Loucy (cell line): ENCODE measurements at regions not wholly inside any gene's neighbourhood (a gene's known extent, or its start where the extent isn't known, plus 50 kb on each side); places are given as distances from the start of the nearest gene placed in this dataset.

Experiments
- H2AFZ ChIP-seq: fragments of 200-600 bp; sonication (generic); 2 replicates; pipeline ENCODE4 v1.6.0; 2016; ENCODE audit warnings: antibody characterized with exemption, mild to moderate bottlenecking, low read length, moderate library complexity
- H3F3A ChIP-seq: fragments of 200-600 bp; 2 replicates; pipeline ENCODE4 v1.6.0; 2016; ENCODE audit warnings: antibody characterized with exemption, low read depth, mild to moderate bottlenecking
- H3K27me3 ChIP-seq: fragments of 200-600 bp; sonication (generic); 2 replicates; pipeline ENCODE4 v1.6.1; 2014; ENCODE audit warnings: low read length, mild to moderate bottlenecking; ENCODE audit not compliant: insufficient read depth, poor library complexity, severe bottlenecking
- H3K36me3 ChIP-seq: fragments of 200-600 bp; sonication (generic); 2 replicates; pipeline ENCODE4 v1.6.1; 2016; ENCODE audit warnings: low read length; ENCODE audit not compliant: insufficient read depth
- H3K4me1 ChIP-seq: fragments of 200-600 bp; sonication (generic); 2 replicates; pipeline ENCODE4 v1.5.1; 2014; ENCODE audit warnings: low read length, mild to moderate bottlenecking; ENCODE audit not compliant: insufficient read depth, poor library complexity, severe bottlenecking
- H3K4me2 ChIP-seq: fragments of 200-600 bp; sonication (generic); 2 replicates; pipeline ENCODE4 v1.6.0; 2014; ENCODE audit warnings: antibody characterized with exemption, low read length, low read depth, mild to moderate bottlenecking; ENCODE audit not compliant: poor library complexity, severe bottlenecking
- H3K4me3 ChIP-seq: fragments of 200-600 bp; sonication (generic); 2 replicates; pipeline ENCODE4 v1.5.1; 2014; ENCODE audit warnings: low read length, mild to moderate bottlenecking, mixed read lengths; ENCODE audit not compliant: poor library complexity, severe bottlenecking
- H3K79me2 ChIP-seq: fragments of 200-600 bp; sonication (generic); 2 replicates; pipeline ENCODE4 v1.6.1; 2014; ENCODE audit warnings: low read length; ENCODE audit not compliant: insufficient read depth
- H3K9ac ChIP-seq: fragments of 200-600 bp; sonication (generic); 2 replicates; pipeline ENCODE4 v1.6.0; 2014; ENCODE audit warnings: mild to moderate bottlenecking, low read depth, low read length, moderate library complexity; ENCODE audit not compliant: poor library complexity, severe bottlenecking
- H3K9me2 ChIP-seq: fragments of 200-600 bp; sonication (generic); replicated peaks from 2 replicates; pipeline ENCODE4 v1.6.1; 2016; ENCODE audit warnings: low read depth, low read length, mixed read lengths
- H3K9me3 ChIP-seq: fragments of 200-600 bp; sonication (generic); 2 replicates; pipeline ENCODE4 v1.6.1; 2014; ENCODE audit warnings: mild to moderate bottlenecking, antibody characterized with exemption, low read length, low read depth; ENCODE audit not compliant: insufficient read depth
- H4K20me1 ChIP-seq: fragments of 200-600 bp; sonication (generic); 2 replicates; pipeline ENCODE4 v1.6.0; 2014; ENCODE audit warnings: antibody characterized with exemption, low read length, mild to moderate bottlenecking; ENCODE audit not compliant: insufficient read depth, poor library complexity, severe bottlenecking
- EZH2phosphoT487 ChIP-seq: fragments of 200-600 bp; IDR thresholded peaks from 2 replicates; pipeline ENCODE4 v1.6.1; 2018; ENCODE audit warnings: antibody characterized with exemption, mild to moderate bottlenecking, moderate library complexity, borderline replicate concordance
- TF ChIP-seq, protein P1 (sequence below): fragments of 200-600 bp; sonication (generic); conservative IDR thresholded peaks from 2 replicates; pipeline ENCODE4 v1.5.1; 2014; ENCODE audit warnings: mild to moderate bottlenecking, antibody characterized with exemption, low read length

DNA sequence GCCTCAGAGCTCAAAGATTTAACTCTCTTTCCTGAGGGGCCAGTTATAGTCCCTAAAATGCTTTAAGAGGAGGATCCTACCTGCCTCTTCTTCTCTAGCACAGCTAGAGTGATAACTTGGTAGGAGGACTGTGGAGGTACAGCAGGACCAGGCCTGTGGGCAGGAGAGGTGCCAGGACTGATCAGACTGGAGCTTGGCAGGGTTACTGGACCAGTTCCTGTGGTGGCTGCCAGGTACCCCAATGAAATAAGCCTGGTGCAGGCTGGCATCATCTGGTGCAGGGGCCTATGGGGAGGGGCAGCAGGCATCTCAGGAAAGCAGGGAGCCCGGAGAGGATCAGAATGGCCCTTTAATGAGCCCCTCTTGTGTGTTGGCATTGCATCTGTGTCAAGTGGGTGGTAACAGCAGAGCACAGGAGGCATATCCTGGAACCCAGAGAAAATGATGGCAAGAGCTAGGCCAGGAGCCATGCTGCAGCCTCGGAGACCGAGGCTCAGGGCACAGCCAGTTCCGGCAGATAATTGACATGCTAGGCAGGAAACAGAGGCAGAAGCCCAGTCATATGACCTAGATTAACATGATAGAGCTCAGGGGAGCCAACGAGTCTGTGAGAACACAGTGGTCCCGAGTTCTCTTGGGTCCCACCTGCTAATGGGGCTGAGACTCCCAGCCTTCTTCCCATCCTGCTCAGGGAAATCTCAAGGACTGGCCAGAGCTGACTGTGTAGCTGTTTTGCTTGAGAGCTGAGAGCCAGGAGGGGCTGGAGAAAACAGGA lies 187.5 kb upstream of the ZBED5 start:
- TF ChIP-seq, protein P1, sequence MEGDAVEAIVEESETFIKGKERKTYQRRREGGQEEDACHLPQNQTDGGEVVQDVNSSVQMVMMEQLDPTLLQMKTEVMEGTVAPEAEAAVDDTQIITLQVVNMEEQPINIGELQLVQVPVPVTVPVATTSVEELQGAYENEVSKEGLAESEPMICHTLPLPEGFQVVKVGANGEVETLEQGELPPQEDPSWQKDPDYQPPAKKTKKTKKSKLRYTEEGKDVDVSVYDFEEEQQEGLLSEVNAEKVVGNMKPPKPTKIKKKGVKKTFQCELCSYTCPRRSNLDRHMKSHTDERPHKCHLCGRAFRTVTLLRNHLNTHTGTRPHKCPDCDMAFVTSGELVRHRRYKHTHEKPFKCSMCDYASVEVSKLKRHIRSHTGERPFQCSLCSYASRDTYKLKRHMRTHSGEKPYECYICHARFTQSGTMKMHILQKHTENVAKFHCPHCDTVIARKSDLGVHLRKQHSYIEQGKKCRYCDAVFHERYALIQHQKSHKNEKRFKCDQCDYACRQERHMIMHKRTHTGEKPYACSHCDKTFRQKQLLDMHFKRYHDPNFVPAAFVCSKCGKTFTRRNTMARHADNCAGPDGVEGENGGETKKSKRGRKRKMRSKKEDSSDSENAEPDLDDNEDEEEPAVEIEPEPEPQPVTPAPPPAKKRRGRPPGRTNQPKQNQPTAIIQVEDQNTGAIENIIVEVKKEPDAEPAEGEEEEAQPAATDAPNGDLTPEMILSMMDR: no peak
- no peak for TF ChIP-seq EZH2phosphoT487
- Histone ChIP-seq H4K20me1 (no peaks in the 10 kb centered on the region), H3K27me3 (no peaks in the 10 kb centered on the region), H3K9me3 (no peaks in the 10 kb centered on the region), H3K9me2 (no peaks in the 10 kb centered on the region), H3K4me1 (no peaks in the 10 kb centered on the region), H3K9ac (no peak overlapping the region), H3K79me2 (no peaks in the 10 kb centered on the region), H3K4me2 (no peak overlapping the region), H2AFZ (no peak overlapping the region), H3F3A (no peaks in the 10 kb centered on the region), H3K4me3 (no peak overlapping the region), H3K36me3 (no peaks in the 10 kb centered on the region)

DNA sequence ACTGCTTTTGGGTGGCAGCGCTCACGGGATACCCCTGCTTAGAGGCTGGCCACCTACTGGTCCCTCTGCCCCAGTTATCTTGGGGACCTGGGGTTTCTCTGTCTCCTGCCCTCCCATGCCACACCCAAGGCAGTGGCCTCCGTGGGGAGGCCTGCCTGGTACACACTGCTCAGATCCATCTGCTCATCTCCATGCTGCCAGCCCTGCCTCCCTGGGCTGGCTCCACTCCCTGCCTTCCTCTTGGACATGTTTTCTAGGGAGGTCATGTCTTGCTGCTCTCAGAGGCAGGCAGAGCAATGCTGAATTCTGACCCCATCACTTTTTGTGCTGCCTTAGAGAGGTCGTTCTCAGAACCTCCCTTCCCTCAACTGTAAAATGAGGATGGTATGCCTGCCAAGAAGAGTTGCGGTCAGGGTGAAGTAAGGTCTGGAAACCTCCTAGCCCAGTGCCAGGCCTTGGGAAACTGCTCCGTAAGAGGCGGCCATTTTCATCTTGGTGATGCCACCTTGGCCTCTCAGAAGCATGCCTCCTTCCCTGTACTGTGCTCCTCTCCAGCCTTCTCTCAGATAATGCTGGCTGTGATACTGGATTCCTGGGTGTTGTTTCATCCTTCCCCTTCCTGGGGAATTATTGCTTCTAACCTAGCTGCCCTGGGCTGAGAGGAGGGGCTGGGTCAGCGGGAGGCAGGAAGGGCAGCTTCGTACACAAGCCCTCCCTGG lies 186.4 kb upstream of the ZBED5 start:
- H2AFZ ChIP-seq: no peak overlapping the region
- H4K20me1 ChIP-seq: no peaks in the 10 kb centered on the region
- no peaks in the 10 kb centered on the region for H3K36me3 ChIP-seq
- no peaks in the 10 kb centered on the region for H3K27me3 ChIP-seq
- no peaks in the 10 kb centered on the region for H3K4me1 ChIP-seq
- no peak overlapping the region for H3K4me2 ChIP-seq
- H3K9ac ChIP-seq: no peak overlapping the region
- no peaks in the 10 kb centered on the region for H3K9me2 ChIP-seq
- no peaks in the 10 kb centered on the region for H3K79me2 ChIP-seq
- no peaks in the 10 kb centered on the region for H3F3A ChIP-seq
- no peak overlapping the region for H3K4me3 ChIP-seq
- TF ChIP-seq EZH2phosphoT487: no peak
- TF ChIP-seq, protein P1: no peak
- no peaks in the 10 kb centered on the region for H3K9me3 ChIP-seq

DNA sequence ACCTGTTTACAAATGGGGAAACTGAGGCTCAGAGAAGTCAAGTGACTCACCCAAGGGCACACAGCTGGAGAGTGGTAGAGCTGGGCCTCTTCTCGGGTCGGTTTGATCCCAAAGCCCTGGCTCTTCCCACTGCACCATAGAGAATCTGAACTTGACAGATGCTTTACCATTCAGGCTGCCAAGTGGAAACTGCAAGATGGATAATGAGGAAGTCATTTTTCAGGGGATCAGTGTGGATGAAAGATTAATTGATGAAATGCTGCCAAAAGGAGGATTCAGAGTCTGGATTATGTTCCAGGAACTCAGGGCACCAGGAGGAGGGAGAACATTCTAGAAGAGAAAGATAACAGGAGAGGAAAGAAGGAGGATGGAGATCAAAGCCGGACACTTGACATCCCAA lies 185.9 kb upstream of the ZBED5 start:
- no peak overlapping the region for H3K4me3 ChIP-seq
- no peak overlapping the region for H2AFZ ChIP-seq
- no peaks in the 10 kb centered on the region for H4K20me1 ChIP-seq
- no peaks in the 10 kb centered on the region for H3F3A ChIP-seq
- H3K4me1 ChIP-seq: no peaks in the 10 kb centered on the region
- H3K9ac ChIP-seq: no peak overlapping the region
- no peaks in the 10 kb centered on the region for H3K9me3 ChIP-seq
- no peaks in the 10 kb centered on the region for H3K27me3 ChIP-seq
- H3K4me2 ChIP-seq: no peak overlapping the region
- TF ChIP-seq, protein P1: no peak
- TF ChIP-seq EZH2phosphoT487: no peak
- H3K79me2 ChIP-seq: no peaks in the 10 kb centered on the region
- H3K9me2 ChIP-seq: no peaks in the 10 kb centered on the region
- H3K36me3 ChIP-seq: no peaks in the 10 kb centered on the region
